ENCODE measurements at regions not wholly inside any gene's neighbourhood (a gene's known extent, or its start where the extent isn't known, plus 50 kb on each side); places are given as distances from the start of the nearest gene placed in this dataset.

- no peaks in the 10 kb centered on the region for H3K27me3 ChIP-seq
- intact Hi-C loops (cut with DNase I) = no loop called here
- H3K27ac ChIP-seq = no peak overlapping the region
- no peak overlapping the region for H3K4me3 ChIP-seq
- H3K36me3 ChIP-seq = no peaks in the 10 kb centered on the region
- no peaks in the 10 kb centered on the region for H3K4me1 ChIP-seq
- H3K9me3 ChIP-seq = no peaks in the 10 kb centered on the region
- no peak for TF ChIP-seq CTCF (IDR thresholded peaks at IDR 0.05)
- no peak for DNase-seq
- ATAC-seq = no peak
Observed at GRCh38 chr14:51529736-51530135, 122.0 kb upstream of the FRMD6 start.

DNA sequence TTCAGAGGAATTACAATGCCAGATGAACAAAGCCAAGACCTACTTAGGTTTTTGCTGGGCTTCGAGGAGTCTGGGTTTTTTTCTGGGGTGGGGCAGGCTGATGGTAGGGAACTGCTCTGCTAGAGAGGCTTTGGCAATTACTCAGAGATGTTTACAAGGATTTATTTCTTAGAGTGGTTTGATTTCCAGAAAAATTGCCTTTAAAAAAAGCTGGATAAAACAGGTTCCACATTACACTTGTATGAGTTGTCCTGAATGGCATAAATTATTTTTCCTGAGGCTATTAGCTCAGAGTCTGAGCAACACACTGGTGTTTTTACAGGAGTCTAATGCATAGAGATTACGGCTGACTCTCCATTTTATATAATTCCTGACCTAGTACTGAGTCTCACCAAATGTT, 118.5 kb upstream of the FRMD6 start:
- no peak for DNase-seq
- Histone ChIP-seq H3K27ac (no peak overlapping the region), H3K36me3 (no peaks in the 10 kb centered on the region), H3K27me3 (no peaks in the 10 kb centered on the region), H3K4me1 (no peaks in the 10 kb centered on the region), H3K9me3 (no peaks in the 10 kb centered on the region), H3K4me3 (no peak overlapping the region)
- no peak for TF ChIP-seq CTCF (IDR thresholded peaks at IDR 0.05)
- intact Hi-C loops (cut with DNase I) = no loop called here
- ATAC-seq = no peak

DNA sequence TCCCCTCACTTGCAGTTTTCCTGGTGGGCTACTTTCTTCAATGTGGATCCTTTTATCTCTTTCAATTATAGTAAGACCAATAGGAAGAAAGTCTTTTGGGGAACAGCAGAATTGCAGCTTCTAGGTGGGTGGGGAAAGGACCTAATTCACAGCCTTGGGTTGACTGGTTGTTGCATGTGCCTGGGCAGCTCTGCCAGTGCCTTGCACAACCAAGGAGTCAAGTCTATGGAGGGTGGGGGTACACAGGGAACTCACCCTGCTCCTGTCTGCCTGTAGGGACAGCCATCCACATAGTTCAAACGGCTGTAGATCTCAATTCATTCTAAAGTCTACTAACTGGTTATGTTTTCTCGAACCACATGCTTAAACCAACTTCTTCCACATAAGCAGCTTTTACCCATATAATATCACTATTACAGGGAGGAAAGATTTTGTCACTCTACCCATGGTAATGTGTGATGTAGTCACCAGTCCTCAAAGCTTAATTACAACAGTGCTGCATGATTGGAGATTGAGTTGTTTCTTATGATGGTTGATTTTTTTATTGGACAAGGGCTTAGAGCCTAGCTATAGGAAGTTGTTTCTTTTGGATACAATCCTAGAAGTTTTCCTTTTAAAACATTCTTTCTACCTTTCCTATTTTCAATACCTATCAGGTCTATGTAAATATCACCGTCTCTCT, 117.7 kb upstream of the FRMD6 start:
- Histone ChIP-seq H3K36me3 (no peaks in the 10 kb centered on the region), H3K9me3 (no peaks in the 10 kb centered on the region), H3K4me1 (no peaks in the 10 kb centered on the region), H3K27ac (no peak overlapping the region), H3K4me3 (no peak overlapping the region), H3K27me3 (no peaks in the 10 kb centered on the region)
- DNase-seq (no peak), ATAC-seq (no peak)
- intact Hi-C loops (cut with DNase I) = no loop called here
- no peak for TF ChIP-seq CTCF (IDR thresholded peaks at IDR 0.05)

- Histone ChIP-seq H3K9me3 (no peaks in the 10 kb centered on the region), H3K27ac (no peak overlapping the region), H3K27me3 (no peaks in the 10 kb centered on the region), H3K36me3 (no peaks in the 10 kb centered on the region), H3K4me3 (no peak overlapping the region), H3K4me1 (no peaks in the 10 kb centered on the region)
- intact Hi-C loops (cut with DNase I) = no loop called here
- TF ChIP-seq CTCF (IDR thresholded peaks at IDR 0.05) = no peak
- DNase-seq (no peak), ATAC-seq (no peak)
Observed at GRCh38 chr14:51534610-51535011, 117.1 kb upstream of the FRMD6 start.

DNA sequence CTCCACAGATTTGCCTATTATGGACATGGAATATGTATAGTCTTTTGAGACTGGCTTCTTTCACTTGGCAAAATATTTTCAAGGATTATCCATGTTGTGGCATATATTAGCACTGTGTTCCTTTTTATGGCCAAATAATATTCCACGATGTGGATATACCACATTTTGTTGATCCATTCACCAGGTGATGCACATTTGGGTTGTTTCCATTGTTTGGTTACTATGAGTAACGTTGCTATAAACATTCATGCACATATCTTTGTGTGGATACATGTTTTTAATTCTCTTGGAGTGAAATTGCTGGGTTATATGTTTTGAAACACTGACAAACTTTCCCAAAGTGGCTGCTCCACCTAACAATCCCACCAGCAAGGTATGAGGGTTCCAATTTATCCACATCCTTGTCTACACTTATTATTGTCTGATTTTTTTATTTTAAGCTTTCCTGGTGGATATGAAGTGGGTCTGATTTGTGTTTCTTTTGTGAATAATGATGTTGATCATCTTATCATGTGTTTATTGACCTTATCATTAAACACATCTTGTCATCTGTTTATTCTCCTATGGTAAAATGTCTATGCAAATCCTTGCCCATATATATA, 116.2 kb upstream of the FRMD6 start:
- no peaks in the 10 kb centered on the region for H3K36me3 ChIP-seq
- no peaks in the 10 kb centered on the region for H3K9me3 ChIP-seq
- no peak overlapping the region for H3K27ac ChIP-seq
- no peak overlapping the region for H3K4me3 ChIP-seq
- DNase-seq (no peak), ATAC-seq (no peak)
- intact Hi-C loops (cut with DNase I) = no loop called here
- H3K4me1 ChIP-seq = no peaks in the 10 kb centered on the region
- no peak for TF ChIP-seq CTCF (IDR thresholded peaks at IDR 0.05)
- no peaks in the 10 kb centered on the region for H3K27me3 ChIP-seq

All from left lung (tissue), 4 donors.